ENCODE measurements at regions not wholly inside any gene's neighbourhood (a gene's known extent, or its start where the extent isn't known, plus 50 kb on each side); places are given as distances from the start of the nearest gene placed in this dataset.

GRCh38 chr3:115508562-115508961, 114.7 kb upstream of the GAP43 start:
- Histone ChIP-seq H3K4me1 (ENCODE audit: control insufficient read depth in 1 of 2, extremely low read depth in 1 of 2, insufficient read depth in 2 of 2, low read length in 2 of 2) (peaks cover 0 to 5% of the 10 kb centered on the region in 2 experiments), H3K36me3 (ENCODE audit: control insufficient read depth in 2 of 2, extremely low read depth in 1 of 2, insufficient read depth in 1 of 2, low read length in 1 of 2) (no peaks in the 10 kb centered on the region), H3K9me3 (no peaks in the 10 kb centered on the region), H3K27ac (ENCODE audit: low read length) (no peak overlapping the region), H3K27me3 (replicated peaks in 1 of 2; ENCODE audit: control insufficient read depth in 2 of 2, extremely low read depth in 1 of 2, insufficient read depth in 2 of 2, low read length in 1 of 2) (peaks cover 0 to 4% of the 10 kb centered on the region in 2 experiments), H3K4me3 (ENCODE audit: control insufficient read depth in 1 of 2, extremely low read depth in 1 of 2, low read length in 1 of 2) (no peak overlapping the region)
- ATAC-seq (replicated peaks in 1 of 4) (no peak), DNase-seq (no peak)
- Mint-ChIP-seq H3K27ac (no peak overlapping the region), H3K9me3 (peaks cover 0 to 4% (median 4%) of the 10 kb centered on the region in 3 donors), H3K4me1 (peaks cover 16 to 19% (median 17%) of the 10 kb centered on the region in 3 donors), H3K4me3 (no peak overlapping the region), H3K36me3 (no peaks in the 10 kb centered on the region), H3K27me3 (peaks cover 22 to 25% of the 10 kb centered on the region in 2 donors)
- CTCF ChIA-PET = no interaction called here
- 83% methylated on average over 1 of the region's 2 CpGs for WGBS (ENCODE audit: insufficient coverage)
- POLR2A ChIA-PET = interaction anchor here in 1 of 2 donors (0.5 kb wide), 1 partner anchor 1125 kb away, joined by 3 read pairs; no protein-coding TSS in a partner anchor

DNA sequence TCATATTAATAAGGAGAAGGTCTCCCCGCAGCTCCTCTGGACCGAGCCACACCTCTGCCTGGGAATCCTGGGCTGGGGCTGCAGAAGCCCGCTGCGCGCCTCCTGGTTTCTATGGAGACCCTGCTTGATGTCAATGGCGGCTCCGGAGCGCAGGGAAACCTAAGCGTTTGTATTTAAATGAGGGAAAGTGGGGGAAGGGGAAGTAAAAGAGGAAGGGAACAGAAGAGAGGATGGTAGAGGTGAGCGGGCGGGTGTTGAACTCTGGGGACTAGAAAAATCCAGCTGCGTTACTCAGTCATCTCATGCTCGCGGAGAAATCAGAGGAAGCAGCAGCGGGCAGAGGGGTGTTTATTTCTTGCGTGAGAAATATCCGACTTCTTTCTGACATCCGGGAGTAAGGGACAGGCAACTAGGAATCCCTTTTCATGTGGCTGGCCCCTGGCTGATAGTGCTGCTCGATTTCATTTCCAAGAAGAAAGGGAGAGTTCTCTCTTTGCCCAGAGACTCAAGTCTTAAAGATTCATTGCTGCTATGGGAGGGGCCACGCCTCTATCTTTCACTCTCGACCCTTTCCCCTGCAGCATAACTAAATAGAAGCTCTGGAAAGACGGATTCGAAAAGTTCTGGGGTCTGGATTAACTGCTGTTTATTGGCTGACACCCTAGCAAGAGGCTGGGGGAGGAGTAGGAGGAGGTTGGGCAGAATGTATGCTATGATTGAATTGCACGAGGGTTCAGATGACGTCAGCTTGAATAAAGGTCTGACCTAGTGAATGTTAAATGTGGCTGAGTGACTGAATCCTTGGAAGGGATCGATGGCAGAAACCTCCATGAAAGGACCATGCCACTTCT, 110.5 kb upstream of the GAP43 start:
- CTCF ChIA-PET = interaction anchor here in 1 of 2 donors (0.6 kb wide), 1 partner anchor 110 kb away, joined by 3 read pairs; no protein-coding TSS in a partner anchor
- H3K27me3 Mint-ChIP-seq = peaks cover 18 to 24% of the 10 kb centered on the region in 2 donors

GRCh38 chr3:115513416-115513800, 109.9 kb upstream of the GAP43 start:
- Mint-ChIP-seq H3K36me3 (no peaks in the 10 kb centered on the region), H3K4me3 (peak overlapping the region; percentile 87 to 89 (median 89)), H3K9me3 (no peaks in the 10 kb centered on the region), H3K4me1 (peaks cover 18 to 23% (median 21%) of the 10 kb centered on the region in 3 donors), H3K27ac (peak overlapping the region; percentile 10 to 29), H3K27me3 (peaks cover 17 to 20% of the 10 kb centered on the region in 2 donors)
- Histone ChIP-seq H3K4me1 (ENCODE audit: control insufficient read depth in 1 of 2, extremely low read depth in 1 of 2, insufficient read depth in 2 of 2, low read length in 2 of 2) (peaks cover 0 to 5% of the 10 kb centered on the region in 2 experiments), H3K36me3 (ENCODE audit: control insufficient read depth in 2 of 2, extremely low read depth in 1 of 2, insufficient read depth in 1 of 2, low read length in 1 of 2) (no peaks in the 10 kb centered on the region), H3K4me3 (ENCODE audit: control insufficient read depth in 1 of 2, extremely low read depth in 1 of 2, low read length in 1 of 2) (peak overlapping the region; percentile 56 to 89), H3K9me3 (no peaks in the 10 kb centered on the region), H3K27ac (ENCODE audit: low read length) (no peak overlapping the region), H3K27me3 (replicated peaks in 1 of 2; ENCODE audit: control insufficient read depth in 2 of 2, extremely low read depth in 1 of 2, insufficient read depth in 2 of 2, low read length in 1 of 2) (peaks cover 0 to 7% of the 10 kb centered on the region in 2 experiments)
- ATAC-seq (replicated peaks in 1 of 4) (peak; percentile 30 to 79 (median 62)), DNase-seq (peak in 11 of 35 experiments; percentile 1 to 45 (median 6))
- WGBS (ENCODE audit: insufficient coverage) = 38% methylated on average over 3 of the region's 5 CpGs
- ChIA-PET POLR2A (interaction anchor here in 1 of 2 donors (0.6 kb wide), 1 partner anchor 369 kb away, joined by 3 read pairs; no protein-coding TSS in a partner anchor), CTCF (interaction anchor here in 1 of 2 donors (0.6 kb wide), 1 partner anchor 109 kb away, joined by 3 read pairs; no protein-coding TSS in a partner anchor)

More for the DNA sequence above, 110.5 kb upstream of the GAP43 start:
- Histone ChIP-seq H3K4me3 (ENCODE audit: control insufficient read depth in 1 of 2, extremely low read depth in 1 of 2, low read length in 1 of 2) (peak overlapping the region; percentile 56 to 89), H3K27me3 (replicated peaks in 1 of 2; ENCODE audit: control insufficient read depth in 2 of 2, extremely low read depth in 1 of 2, insufficient read depth in 2 of 2, low read length in 1 of 2) (peaks cover 0 to 7% of the 10 kb centered on the region in 2 experiments), H3K27ac (ENCODE audit: low read length) (no peak overlapping the region), H3K9me3 (no peaks in the 10 kb centered on the region), H3K36me3 (ENCODE audit: control insufficient read depth in 2 of 2, extremely low read depth in 1 of 2, insufficient read depth in 1 of 2, low read length in 1 of 2) (no peaks in the 10 kb centered on the region), H3K4me1 (ENCODE audit: control insufficient read depth in 1 of 2, extremely low read depth in 1 of 2, insufficient read depth in 2 of 2, low read length in 2 of 2) (peaks cover 0 to 5% of the 10 kb centered on the region in 2 experiments)
- Mint-ChIP-seq H3K36me3 (no peaks in the 10 kb centered on the region), H3K4me3 (peak overlapping the region; percentile 87 to 89 (median 89)), H3K9me3 (no peaks in the 10 kb centered on the region), H3K27ac (peak overlapping the region in 1 of 2 donors; percentile 7), H3K4me1 (peaks cover 18 to 23% (median 21%) of the 10 kb centered on the region in 3 donors)
- peak in 9 of 35 experiments; percentile 0 to 14 (median 3) for DNase-seq
- ATAC-seq (replicated peaks in 1 of 4) = peak; percentile 41 to 72 (median 58)
- POLR2A ChIA-PET = interaction anchor here (0.6 to 0.7 kb wide), 2 partner anchors 369 to 1577 kb away, joined by 3 read pairs; no protein-coding TSS in a partner anchor
- 2% methylated on average over 19 of the region's 26 CpGs for WGBS (ENCODE audit: insufficient coverage)

DNA sequence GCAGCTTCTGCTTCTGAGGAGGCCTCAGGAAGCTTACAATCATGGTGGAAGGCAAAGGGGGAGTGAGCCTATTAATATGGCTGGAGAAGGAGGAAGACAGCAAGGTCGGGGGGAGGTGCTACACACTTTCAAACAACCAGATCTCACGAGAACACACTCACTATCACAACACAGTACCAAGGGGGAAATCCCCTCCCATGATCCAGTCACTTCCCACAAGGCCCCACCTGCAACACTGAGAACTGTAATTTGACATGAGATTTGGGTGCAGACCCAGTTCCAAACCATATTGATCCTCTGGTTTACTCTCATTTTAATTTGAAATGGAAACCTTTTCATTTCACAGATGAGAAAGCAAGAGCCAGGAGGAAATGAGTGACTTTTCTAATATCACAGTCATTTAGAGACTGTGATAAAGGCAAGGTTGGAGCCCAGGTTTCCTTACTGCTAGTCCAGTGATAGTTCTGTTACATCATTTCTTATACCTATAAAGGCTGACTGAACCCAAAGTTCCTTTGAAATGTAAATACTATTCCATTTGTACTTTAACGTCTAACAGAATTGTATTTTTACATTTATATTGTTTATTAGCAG, 105.8 kb upstream of the GAP43 start:
- no peak overlapping the region for H3K4me3 ChIP-seq (ENCODE audit: control insufficient read depth in 1 of 2, extremely low read depth in 1 of 2, low read length in 1 of 2)
- H3K4me3 Mint-ChIP-seq = no peak overlapping the region
- WGBS (ENCODE audit: insufficient coverage) = no CpG with 5 or more reads among the region's 3 CpGs
- ATAC-seq (replicated peaks in 1 of 4) = no peak
- H3K4me1 Mint-ChIP-seq = peaks cover 12 to 17% (median 15%) of the 10 kb centered on the region in 3 donors
- no peak overlapping the region for H3K27ac Mint-ChIP-seq
- CTCF ChIA-PET = no interaction called here
- POLR2A ChIA-PET = no interaction called here
- H3K9me3 Mint-ChIP-seq = no peaks in the 10 kb centered on the region
- H3K27ac ChIP-seq (ENCODE audit: low read length) = no peak overlapping the region
- no peaks in the 10 kb centered on the region for H3K36me3 ChIP-seq (ENCODE audit: control insufficient read depth in 2 of 2, extremely low read depth in 1 of 2, insufficient read depth in 1 of 2, low read length in 1 of 2)
- H3K9me3 ChIP-seq = no peaks in the 10 kb centered on the region
- H3K36me3 Mint-ChIP-seq = no peaks in the 10 kb centered on the region
- peaks cover 0 to under 1% of the 10 kb centered on the region in 2 experiments for H3K4me1 ChIP-seq (ENCODE audit: control insufficient read depth in 1 of 2, extremely low read depth in 1 of 2, insufficient read depth in 2 of 2, low read length in 2 of 2)
- DNase-seq = no peak
- H3K27me3 ChIP-seq (replicated peaks in 1 of 2; ENCODE audit: control insufficient read depth in 2 of 2, extremely low read depth in 1 of 2, insufficient read depth in 2 of 2, low read length in 1 of 2) = peaks cover 0 to 4% of the 10 kb centered on the region in 2 experiments
- peaks cover under 1 to 19% of the 10 kb centered on the region in 2 donors for H3K27me3 Mint-ChIP-seq

DNA sequence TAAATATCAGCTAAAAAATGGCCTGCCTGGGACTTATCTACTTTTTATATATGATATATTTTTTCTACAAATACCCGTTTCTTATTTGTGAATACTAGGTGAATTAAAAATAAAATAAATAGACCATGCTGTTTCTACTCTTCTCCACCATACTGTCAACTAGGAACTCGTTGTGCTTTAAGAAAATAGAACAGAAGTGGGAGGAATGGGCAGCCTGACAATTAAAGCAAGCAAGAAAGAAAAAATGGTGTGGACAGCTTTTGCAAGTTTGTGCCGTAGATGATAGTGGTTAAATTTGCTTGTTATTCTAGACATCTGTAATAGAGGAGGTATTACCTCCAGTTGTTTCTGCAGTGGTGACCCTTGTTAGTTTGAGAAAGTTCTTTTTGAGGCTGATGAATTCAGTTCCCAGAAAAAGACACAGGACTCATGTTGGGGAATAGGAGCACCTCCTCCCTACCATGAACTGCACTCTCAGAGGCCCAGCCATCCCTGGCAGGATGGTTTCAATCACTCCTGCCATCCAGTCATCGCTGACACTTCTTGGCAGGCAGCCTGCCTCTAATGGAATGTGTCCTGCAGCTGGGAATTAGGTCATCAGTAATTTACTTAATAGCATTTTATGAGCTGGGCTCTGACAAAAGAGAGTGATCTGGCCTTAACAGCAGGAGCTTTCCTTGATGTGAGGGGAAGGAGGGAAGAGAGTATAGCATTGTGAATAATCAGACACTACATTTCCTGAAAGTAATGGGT, 105.0 kb upstream of the GAP43 start:
- Histone ChIP-seq H3K27ac (ENCODE audit: low read length) (no peak overlapping the region), H3K4me3 (ENCODE audit: control insufficient read depth in 1 of 2, extremely low read depth in 1 of 2, low read length in 1 of 2) (no peak overlapping the region), H3K4me1 (ENCODE audit: control insufficient read depth in 1 of 2, extremely low read depth in 1 of 2, insufficient read depth in 2 of 2, low read length in 2 of 2) (no peaks in the 10 kb centered on the region), H3K9me3 (no peaks in the 10 kb centered on the region), H3K27me3 (replicated peaks in 1 of 2; ENCODE audit: control insufficient read depth in 2 of 2, extremely low read depth in 1 of 2, insufficient read depth in 2 of 2, low read length in 1 of 2) (peaks cover 0 to 2% of the 10 kb centered on the region in 2 experiments), H3K36me3 (ENCODE audit: control insufficient read depth in 2 of 2, extremely low read depth in 1 of 2, insufficient read depth in 1 of 2, low read length in 1 of 2) (no peaks in the 10 kb centered on the region)
- Mint-ChIP-seq H3K4me1 (peaks cover 4 to 10% (median 8%) of the 10 kb centered on the region in 3 donors), H3K9me3 (no peaks in the 10 kb centered on the region), H3K36me3 (no peaks in the 10 kb centered on the region), H3K4me3 (no peak overlapping the region), H3K27ac (no peak overlapping the region), H3K27me3 (peaks cover 0 to 17% of the 10 kb centered on the region in 2 donors)
- ChIA-PET POLR2A (no interaction called here), CTCF (interaction anchor here (0.5 kb wide), 2 partner anchors 50 to 350 kb away, joined by 3 read pairs; no protein-coding TSS in a partner anchor)
- WGBS (ENCODE audit: insufficient coverage) = 83% methylated on average over 2 of the region's 4 CpGs
- DNase-seq (no peak), ATAC-seq (replicated peaks in 1 of 4) (no peak)

DNA sequence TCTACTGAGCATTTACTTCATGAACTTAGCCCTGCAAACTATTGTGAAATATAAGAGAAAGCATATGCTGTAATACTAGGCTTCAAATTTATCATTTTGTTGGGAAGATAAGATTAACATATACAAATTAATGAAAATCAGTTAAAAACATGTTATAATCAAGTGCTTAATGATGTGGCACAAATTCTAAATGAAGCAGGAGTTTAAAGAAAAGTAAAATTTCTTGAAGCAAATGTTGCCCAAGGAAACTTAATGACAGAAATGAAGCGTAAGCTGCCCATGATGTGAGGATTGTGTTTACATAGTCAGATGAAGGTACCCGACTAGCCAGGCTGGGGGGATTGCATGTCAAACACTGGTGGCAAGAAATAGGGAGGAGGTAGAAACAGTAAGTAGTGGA, 103.1 kb upstream of the GAP43 start:
- no peak overlapping the region for H3K27ac ChIP-seq (ENCODE audit: low read length)
- POLR2A ChIA-PET = no interaction called here
- no peak for ATAC-seq (replicated peaks in 1 of 4)

More for the DNA sequence above, 103.1 kb upstream of the GAP43 start:
- H3K4me1 ChIP-seq (ENCODE audit: control insufficient read depth in 1 of 2, extremely low read depth in 1 of 2, insufficient read depth in 2 of 2, low read length in 2 of 2) = no peaks in the 10 kb centered on the region
- no peak for DNase-seq
- Mint-ChIP-seq H3K9me3 (no peaks in the 10 kb centered on the region), H3K36me3 (no peaks in the 10 kb centered on the region), H3K4me3 (no peak overlapping the region), H3K4me1 (peaks cover 0 to 3% (median 0%) of the 10 kb centered on the region in 3 donors), H3K27me3 (peaks cover 0 to 12% of the 10 kb centered on the region in 2 donors), H3K27ac (no peak overlapping the region)
- WGBS (ENCODE audit: insufficient coverage) = 56% methylated on average over 2 of the region's 2 CpGs
- no peaks in the 10 kb centered on the region for H3K9me3 ChIP-seq
- CTCF ChIA-PET = no interaction called here
- H3K27me3 ChIP-seq (replicated peaks in 1 of 2; ENCODE audit: control insufficient read depth in 2 of 2, extremely low read depth in 1 of 2, insufficient read depth in 2 of 2, low read length in 1 of 2) = peaks cover 0 to 2% of the 10 kb centered on the region in 2 experiments
- no peak overlapping the region for H3K4me3 ChIP-seq (ENCODE audit: control insufficient read depth in 1 of 2, extremely low read depth in 1 of 2, low read length in 1 of 2)
- H3K36me3 ChIP-seq (ENCODE audit: control insufficient read depth in 2 of 2, extremely low read depth in 1 of 2, insufficient read depth in 1 of 2, low read length in 1 of 2) = no peaks in the 10 kb centered on the region

Measured in T-cell (primary cell).